Gastrocnemius medialis (tissue), 4 donors: ENCODE measurements at regions not wholly inside any gene's neighbourhood (a gene's known extent, or its start where the extent isn't known, plus 50 kb on each side); places are given as distances from the start of the nearest gene placed in this dataset.

Experiments used
- ATAC-seq, 2 donors: fragments of 150-250 bp; one replicate each; pipeline ENCODE4 v1.9.1; 2016
- DNase-seq, 2 donors: peaks; one replicate each; pipeline ENCODE4 v3.0.0-alpha.2; 2019
- H3K27ac ChIP-seq, 4 donors: fragments of 200-600 bp; sonication (generic); 1 replicate in 1 of 4; 2 replicates in 3 of 4; pipeline ENCODE4 v1.5.1; 2016 to 2018; ENCODE audit warnings: mild to moderate bottlenecking in 2 of 4, moderate library complexity in 1 of 4
- H3K27me3 ChIP-seq, 3 donors: fragments of 200-600 bp; sonication (generic) in 2 of 3; 1 replicate in 1 of 3; 2 replicates in 2 of 3; pipeline versions ENCODE4 v1.5.1 to v1.6.0; 2016 to 2019; ENCODE audit warnings: mild to moderate bottlenecking in 1 of 3, moderate library complexity in 1 of 3
- H3K36me3 ChIP-seq, 2 donors: fragments of 200-600 bp; sonication (generic) in 1 of 2; one replicate each; pipeline ENCODE4 v1.5.1; 2017 to 2018
- H3K4me1 ChIP-seq, 2 donors: fragments of 200-600 bp; sonication (generic) in 1 of 2; one replicate each; pipeline ENCODE4 v1.5.1; 2016 to 2017; ENCODE audit warnings: mild to moderate bottlenecking in 2 of 2
- H3K4me3 ChIP-seq, 4 donors: fragments of 200-600 bp; sonication (generic) in 3 of 4; 1 replicate in 1 of 4; 2 replicates in 3 of 4; pipeline ENCODE4 v1.5.1; 2016 to 2019; ENCODE audit warnings: mild to moderate bottlenecking in 2 of 4
- H3K9me3 ChIP-seq, 3 donors: fragments of 200-600 bp; sonication (generic) in 2 of 3; 1 replicate in 1 of 3; 2 replicates in 2 of 3; pipeline ENCODE4 v1.5.1; 2016 to 2019
- POLR2A ChIP-seq, 2 donors: fragments of 450-650 bp; IDR thresholded peaks; one replicate each; pipeline ENCODE4 v1.6.1; 2017; ENCODE audit warnings: antibody characterized with exemption in 2 of 2, mild to moderate bottlenecking in 2 of 2, moderate library complexity in 2 of 2
- in situ Hi-C, 4 donors: fragments of 200-750 bp; cut with MboI; loops; one replicate each; pipeline versions ENCODE4 v1.15.0 to v1.8.0; 2017; ENCODE audit warnings: low sequenced_read_pairs in 4 of 4
- intact Hi-C: fragments of 100-400 bp; cut with DNase I; formaldehyde crosslinking; loops from one replicate; pipeline ENCODE4 v1.15.1; 2023; ENCODE audit warnings: low total_unique reads
- TF ChIP-seq, protein P1 (sequence below), 5 experiments: fragments of 450-650 bp in 3 of 5; fragments of 200-600 bp in 2 of 5; sonication (generic) in 2 of 5; IDR thresholded peaks in 4 of 5; conservative IDR thresholded peaks in 1 of 5; 1 replicate in 4 of 5; 2 replicates in 1 of 5; pipeline ENCODE4 v1.5.1; 2016 to 2019; ENCODE audit warnings: antibody characterized with exemption in 5 of 5, mild to moderate bottlenecking in 3 of 5, moderate library complexity in 3 of 5

DNA sequence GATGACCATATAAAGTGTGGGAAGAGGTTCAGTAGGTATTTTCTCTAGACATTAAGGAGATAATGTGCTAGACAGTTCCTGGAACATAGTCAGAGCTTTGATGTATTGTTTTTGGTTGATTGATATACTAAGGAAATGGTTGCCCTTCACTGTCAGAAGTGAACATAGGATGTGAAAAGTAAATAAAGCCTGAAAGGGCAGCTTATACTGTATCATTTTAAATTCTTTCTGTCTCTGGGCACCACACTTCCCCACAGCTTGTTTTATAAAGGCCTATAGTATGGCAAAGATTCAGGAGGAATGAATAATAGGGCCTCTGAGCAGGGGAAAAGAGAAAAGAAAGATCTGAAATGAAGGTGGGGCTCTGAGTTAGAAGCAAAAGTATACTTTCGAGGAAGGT is 72.7 kb upstream of the ITPRID2 start:
- Histone ChIP-seq H3K4me3 (no peak overlapping the region), H3K4me1 (no peaks in the 10 kb centered on the region), H3K27ac (no peak overlapping the region), H3K36me3 (no peaks in the 10 kb centered on the region), H3K27me3 (no peaks in the 10 kb centered on the region), H3K9me3 (no peaks in the 10 kb centered on the region)
- ATAC-seq (no peak), DNase-seq (no peak)
- intact Hi-C loops (no loop called here), in situ Hi-C loops (no loop called here)
- TF ChIP-seq POLR2A (IDR thresholded peaks at IDR 0.05), result no peak
- TF ChIP-seq, protein P1, sequence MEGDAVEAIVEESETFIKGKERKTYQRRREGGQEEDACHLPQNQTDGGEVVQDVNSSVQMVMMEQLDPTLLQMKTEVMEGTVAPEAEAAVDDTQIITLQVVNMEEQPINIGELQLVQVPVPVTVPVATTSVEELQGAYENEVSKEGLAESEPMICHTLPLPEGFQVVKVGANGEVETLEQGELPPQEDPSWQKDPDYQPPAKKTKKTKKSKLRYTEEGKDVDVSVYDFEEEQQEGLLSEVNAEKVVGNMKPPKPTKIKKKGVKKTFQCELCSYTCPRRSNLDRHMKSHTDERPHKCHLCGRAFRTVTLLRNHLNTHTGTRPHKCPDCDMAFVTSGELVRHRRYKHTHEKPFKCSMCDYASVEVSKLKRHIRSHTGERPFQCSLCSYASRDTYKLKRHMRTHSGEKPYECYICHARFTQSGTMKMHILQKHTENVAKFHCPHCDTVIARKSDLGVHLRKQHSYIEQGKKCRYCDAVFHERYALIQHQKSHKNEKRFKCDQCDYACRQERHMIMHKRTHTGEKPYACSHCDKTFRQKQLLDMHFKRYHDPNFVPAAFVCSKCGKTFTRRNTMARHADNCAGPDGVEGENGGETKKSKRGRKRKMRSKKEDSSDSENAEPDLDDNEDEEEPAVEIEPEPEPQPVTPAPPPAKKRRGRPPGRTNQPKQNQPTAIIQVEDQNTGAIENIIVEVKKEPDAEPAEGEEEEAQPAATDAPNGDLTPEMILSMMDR (IDR thresholded peaks at IDR 0.05 in 4 of 5, conservative IDR thresholded peaks at IDR 0.05 in 1 of 5), result no peak

DNA sequence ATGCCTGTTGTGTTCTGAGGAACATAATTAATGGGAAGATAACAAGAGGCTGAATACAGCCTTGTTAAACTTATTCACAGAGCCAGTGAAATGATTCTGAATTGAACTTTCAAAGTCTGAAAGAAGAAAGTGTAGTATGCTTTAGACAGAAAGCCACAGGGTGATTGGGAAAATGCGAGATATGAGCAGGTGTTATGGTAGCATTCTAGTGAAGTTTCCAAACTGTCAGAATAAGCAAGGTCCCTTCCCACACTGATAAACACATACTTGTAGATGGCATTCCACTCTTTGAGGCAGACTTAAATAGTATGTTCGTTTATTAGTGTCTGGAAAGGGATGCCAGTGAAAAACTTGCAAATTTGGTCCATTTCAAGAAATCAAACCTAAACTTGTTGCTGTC is 70.5 kb upstream of the ITPRID2 start:
- DNase-seq, result no peak
- Histone ChIP-seq H3K36me3 (no peaks in the 10 kb centered on the region), H3K9me3 (no peaks in the 10 kb centered on the region), H3K4me1 (no peaks in the 10 kb centered on the region), H3K27ac (no peak overlapping the region), H3K4me3 (no peak overlapping the region), H3K27me3 (no peaks in the 10 kb centered on the region)
- ATAC-seq, result no peak
- TF ChIP-seq, protein P1 (IDR thresholded peaks at IDR 0.05 in 4 of 5, conservative IDR thresholded peaks at IDR 0.05 in 1 of 5), result no peak
- TF ChIP-seq POLR2A (IDR thresholded peaks at IDR 0.05), result no peak
- in situ Hi-C loops (no loop called here), intact Hi-C loops (no loop called here)

DNA sequence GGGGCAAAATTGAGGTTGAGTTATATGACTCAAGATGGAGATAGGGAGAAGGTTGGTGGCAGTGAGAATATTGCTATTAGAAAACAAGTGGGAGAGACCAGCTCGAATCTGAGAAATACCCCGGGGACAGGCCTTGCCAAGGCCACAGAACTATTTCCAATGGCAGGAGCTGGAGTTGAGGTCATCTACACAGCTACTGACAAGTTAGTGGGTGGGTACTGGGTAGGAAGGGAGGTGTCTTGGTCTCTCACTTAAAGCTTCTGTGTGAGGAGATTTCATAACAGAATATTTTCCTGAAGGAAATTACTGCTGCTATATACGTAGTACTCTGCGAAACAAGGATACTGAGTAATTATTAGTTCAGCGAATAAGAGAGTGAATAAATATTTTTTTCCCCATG is 69.4 kb upstream of the ITPRID2 start:
- H3K27ac ChIP-seq, result no peak overlapping the region
- no peak for TF ChIP-seq POLR2A (IDR thresholded peaks at IDR 0.05)
- TF ChIP-seq, protein P1 (IDR thresholded peaks at IDR 0.05 in 4 of 5, conservative IDR thresholded peaks at IDR 0.05 in 1 of 5), result no peak
- no peaks in the 10 kb centered on the region for H3K4me1 ChIP-seq
- H3K9me3 ChIP-seq, result no peaks in the 10 kb centered on the region
- H3K4me3 ChIP-seq, result no peak overlapping the region
- no peaks in the 10 kb centered on the region for H3K27me3 ChIP-seq
- in situ Hi-C loops (no loop called here), intact Hi-C loops (no loop called here)
- ATAC-seq, result no peak
- DNase-seq, result no peak
- no peaks in the 10 kb centered on the region for H3K36me3 ChIP-seq

DNA sequence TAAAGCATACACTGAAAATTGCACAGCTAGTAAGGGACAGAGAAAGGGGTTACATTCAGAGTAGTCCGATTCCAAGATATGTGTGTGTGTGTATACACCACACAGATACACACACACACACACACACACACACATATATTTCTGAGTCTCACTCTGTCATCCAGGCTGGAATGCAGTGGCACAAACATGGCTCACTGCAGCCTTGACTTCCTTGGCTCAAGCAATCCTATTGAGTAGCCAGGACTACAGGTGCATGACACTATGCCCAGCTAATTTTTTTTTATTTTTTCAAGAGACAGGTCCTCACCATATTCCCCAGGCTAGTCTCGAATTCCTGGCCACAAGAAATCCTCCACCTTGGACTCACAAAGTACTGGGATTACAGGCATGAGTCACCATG is 68.1 kb upstream of the ITPRID2 start:
- no peak for TF ChIP-seq POLR2A (IDR thresholded peaks at IDR 0.05)
- TF ChIP-seq, protein P1 (IDR thresholded peaks at IDR 0.05 in 4 of 5, conservative IDR thresholded peaks at IDR 0.05 in 1 of 5), result no peak
- in situ Hi-C loops (no loop called here), intact Hi-C loops (no loop called here)
- ATAC-seq (no peak), DNase-seq (no peak)
- no peaks in the 10 kb centered on the region for H3K4me1 ChIP-seq
- no peaks in the 10 kb centered on the region for H3K27me3 ChIP-seq
- no peaks in the 10 kb centered on the region for H3K36me3 ChIP-seq
- no peaks in the 10 kb centered on the region for H3K9me3 ChIP-seq
- H3K4me3 ChIP-seq, result no peak overlapping the region
- no peak overlapping the region for H3K27ac ChIP-seq

DNA sequence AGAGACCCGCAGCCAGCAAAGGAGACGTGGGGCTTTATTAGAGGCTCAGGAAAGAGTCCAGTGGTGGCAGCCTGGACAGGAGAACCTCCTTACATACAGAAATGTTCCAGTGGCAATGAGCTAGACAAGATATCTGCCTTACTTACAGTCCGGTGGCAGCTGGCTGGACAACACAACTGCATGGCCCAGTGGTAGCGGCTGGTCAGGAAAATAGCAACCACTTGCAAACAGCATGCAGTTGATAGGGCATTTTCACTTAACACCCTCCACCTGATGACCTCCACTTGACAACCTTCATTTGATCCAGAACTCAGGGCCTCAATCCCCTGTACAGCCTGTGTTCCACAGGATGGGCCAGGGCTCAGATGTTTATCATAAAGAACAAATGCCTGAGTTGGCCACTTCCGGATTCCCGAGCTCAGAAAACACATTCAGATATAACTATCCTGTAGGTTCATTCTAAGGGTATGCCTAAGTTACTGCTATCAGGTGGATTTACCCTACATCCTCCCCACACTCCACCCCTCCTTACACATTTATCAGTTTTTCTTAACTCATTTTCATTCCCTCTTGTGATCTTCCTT is 63.3 kb upstream of the ITPRID2 start:
- DNase-seq, result no peak
- H3K4me1 ChIP-seq, result no peaks in the 10 kb centered on the region

More for the DNA sequence above, 63.3 kb upstream of the ITPRID2 start:
- Histone ChIP-seq H3K9me3 (no peaks in the 10 kb centered on the region), H3K4me3 (no peak overlapping the region), H3K27me3 (no peaks in the 10 kb centered on the region), H3K27ac (no peak overlapping the region), H3K36me3 (no peaks in the 10 kb centered on the region)
- TF ChIP-seq, protein P1 (IDR thresholded peaks at IDR 0.05 in 4 of 5, conservative IDR thresholded peaks at IDR 0.05 in 1 of 5), result no peak
- TF ChIP-seq POLR2A (IDR thresholded peaks at IDR 0.05), result no peak
- no peak for ATAC-seq
- intact Hi-C loops, result no loop called here
- in situ Hi-C loops, result no loop called here
